SK-N-SH (cell line): ENCODE measurements at regions not wholly inside any gene's neighbourhood (a gene's known extent, or its start where the extent isn't known, plus 50 kb on each side); places are given as distances from the start of the nearest gene placed in this dataset.

Experiments used
- TF ChIP-seq, protein P1 (sequence below): fragments of 150-350 bp; IDR thresholded peaks from 2 replicates; pipeline ENCODE4 v1.6.1; 2017; ENCODE audit warnings: antibody characterized with exemption, low read length, low read depth, borderline replicate concordance
- TF ChIP-seq, protein P2 (sequence below): IDR thresholded peaks from 2 replicates; pipeline ENCODE4 v1.4.0; 2012; ENCODE audit warnings: low read depth, borderline replicate concordance

DNA sequence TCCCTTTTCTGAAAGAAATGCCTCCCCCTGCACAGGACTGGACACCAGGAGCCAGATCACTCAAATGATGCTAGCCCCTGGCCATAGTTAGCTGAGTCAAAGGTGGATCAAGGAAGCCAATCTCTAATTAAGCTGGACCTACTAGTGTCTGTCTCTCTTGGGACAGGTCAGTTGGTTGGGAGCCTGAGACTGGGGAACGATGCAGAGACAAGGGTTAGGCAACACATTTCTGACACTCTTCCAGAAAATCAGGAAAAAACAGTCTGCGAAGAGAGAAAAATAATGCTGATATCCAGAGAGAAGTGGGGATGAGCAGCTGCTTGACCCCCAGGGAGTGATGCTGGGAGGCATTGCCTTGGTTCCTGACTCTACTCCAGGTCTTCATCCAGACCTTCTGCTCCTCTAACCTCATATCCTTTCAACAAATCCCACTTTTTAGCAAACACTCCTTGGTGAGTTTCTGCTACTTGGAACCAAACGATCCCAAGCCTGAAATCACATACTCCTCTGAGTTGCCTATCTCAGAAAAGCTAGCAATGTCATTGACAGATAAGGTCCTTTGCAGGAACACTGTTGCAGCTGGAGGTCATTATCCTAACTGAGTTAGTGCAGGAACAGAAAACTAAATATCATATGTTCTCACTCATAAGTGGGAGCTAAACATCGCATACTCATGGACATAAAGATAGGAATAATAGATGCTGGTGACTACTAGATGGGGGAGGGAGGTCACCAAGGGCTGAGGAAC is 369.7 kb downstream of the COG6 start:
- TF ChIP-seq, protein P1, sequence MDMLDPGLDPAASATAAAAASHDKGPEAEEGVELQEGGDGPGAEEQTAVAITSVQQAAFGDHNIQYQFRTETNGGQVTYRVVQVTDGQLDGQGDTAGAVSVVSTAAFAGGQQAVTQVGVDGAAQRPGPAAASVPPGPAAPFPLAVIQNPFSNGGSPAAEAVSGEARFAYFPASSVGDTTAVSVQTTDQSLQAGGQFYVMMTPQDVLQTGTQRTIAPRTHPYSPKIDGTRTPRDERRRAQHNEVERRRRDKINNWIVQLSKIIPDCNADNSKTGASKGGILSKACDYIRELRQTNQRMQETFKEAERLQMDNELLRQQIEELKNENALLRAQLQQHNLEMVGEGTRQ, result no peak
- TF ChIP-seq, protein P2, sequence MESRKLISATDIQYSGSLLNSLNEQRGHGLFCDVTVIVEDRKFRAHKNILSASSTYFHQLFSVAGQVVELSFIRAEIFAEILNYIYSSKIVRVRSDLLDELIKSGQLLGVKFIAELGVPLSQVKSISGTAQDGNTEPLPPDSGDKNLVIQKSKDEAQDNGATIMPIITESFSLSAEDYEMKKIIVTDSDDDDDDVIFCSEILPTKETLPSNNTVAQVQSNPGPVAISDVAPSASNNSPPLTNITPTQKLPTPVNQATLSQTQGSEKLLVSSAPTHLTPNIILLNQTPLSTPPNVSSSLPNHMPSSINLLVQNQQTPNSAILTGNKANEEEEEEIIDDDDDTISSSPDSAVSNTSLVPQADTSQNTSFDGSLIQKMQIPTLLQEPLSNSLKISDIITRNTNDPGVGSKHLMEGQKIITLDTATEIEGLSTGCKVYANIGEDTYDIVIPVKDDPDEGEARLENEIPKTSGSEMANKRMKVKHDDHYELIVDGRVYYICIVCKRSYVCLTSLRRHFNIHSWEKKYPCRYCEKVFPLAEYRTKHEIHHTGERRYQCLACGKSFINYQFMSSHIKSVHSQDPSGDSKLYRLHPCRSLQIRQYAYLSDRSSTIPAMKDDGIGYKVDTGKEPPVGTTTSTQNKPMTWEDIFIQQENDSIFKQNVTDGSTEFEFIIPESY, result no peak
